HepG2 (cell line): ENCODE measurements at regions not wholly inside any gene's neighbourhood (a gene's known extent, or its start where the extent isn't known, plus 50 kb on each side); places are given as distances from the start of the nearest gene placed in this dataset.

Source experiments
- ATAC-seq: fragments of 200-7000 bp; cut with Tn5 transposase; 3 replicates; pipeline ENCODE4 v1.9.1; 2020; ENCODE audit warnings: mild to moderate bottlenecking, moderate library complexity
- BruUV-seq: library from RNA; stranded (reverse); fragments of 400-500 nt; replicated peaks from 2 replicates; lab custom pipeline; 2021; lab: Mats Ljungman, UMichigan
- CTCF ChIA-PET: fragments of 300-600 bp; formaldehyde crosslinking; extraction: SDS; loops from one replicate; lab custom pipeline; 2021; ENCODE audit warnings: low total read pairs, inconsistent platforms, low intra/inter-chr PET ratio; lab: Yijun Ruan, JAX
- POLR2A ChIA-PET: fragments of 350-600 bp; sonication (Branson Sonifier 250); formaldehyde crosslinking; loops from one replicate; lab custom pipeline; 2020; ENCODE audit warnings: antibody characterized with exemption, inconsistent platforms; lab: Yijun Ruan, JAX
- DNase-seq: peaks from one replicate; pipeline ENCODE4 v3.0.0-alpha.2; 2015; ENCODE audit warnings: low spot score
- FAIRE-seq: peaks from 3 replicates; lab custom pipeline; 2011; peaks lifted over from hg19 to GRCh38; lab: Jason Lieb, UNC
- H2AFZ ChIP-seq: one replicate; pipeline ENCODE4 v1.6.1; 2011; ENCODE audit warnings: low read length, inconsistent platforms
- H3K27ac ChIP-seq: fragments of 300-600 bp; 3 replicates; pipeline ENCODE4 v1.8.0; 2011; ENCODE audit warnings: mixed run types, mild to moderate bottlenecking, mixed read lengths, low read length, inconsistent platforms; ENCODE audit not compliant: insufficient read depth; ENCODE audit errors: extremely low read length
- H3K27me3 ChIP-seq, 2 experiments: fragments of 200-600 bp in 1 of 2; 2 replicates in 1 of 2; 3 replicates in 1 of 2; pipeline versions ENCODE4 v1.6.0 to v1.8.0; 2011; ENCODE audit warnings: low read length in 2 of 2, mild to moderate bottlenecking in 2 of 2, moderate library complexity in 2 of 2, inconsistent platforms in 1 of 2; ENCODE audit not compliant: insufficient read depth in 2 of 2, control insufficient read depth in 1 of 2
- H3K36me3 ChIP-seq, 2 experiments: fragments of 200-600 bp in 1 of 2; replicated peaks in 1 of 2; 2 replicates in 1 of 2; 3 replicates in 1 of 2; pipeline versions ENCODE4 v1.5.1 to v1.8.0; 2011; ENCODE audit warnings: low read length in 2 of 2, inconsistent platforms in 1 of 2; ENCODE audit not compliant: insufficient read depth in 2 of 2, control insufficient read depth in 1 of 2
- H3K4me1 ChIP-seq: 2 replicates; pipeline ENCODE4 v1.5.1; 2012; ENCODE audit warnings: low read length, inconsistent platforms; ENCODE audit not compliant: insufficient read depth
- H3K4me2 ChIP-seq: 2 replicates; pipeline ENCODE4 v1.6.0; 2011; ENCODE audit warnings: low read depth, low read length, inconsistent platforms
- H3K4me3 ChIP-seq, 3 experiments: fragments of 200-600 bp in 1 of 3; sonication (generic), shearing (Covaris generic) in 1 of 3; replicated peaks in 1 of 3; 2 replicates each; pipeline ENCODE4 v1.5.1; 2011 to 2016; ENCODE audit warnings: low read length in 3 of 3, inconsistent platforms in 2 of 3, low read depth in 2 of 3, mild to moderate bottlenecking in 2 of 3, control low read depth in 1 of 3, mixed read lengths in 1 of 3; ENCODE audit not compliant: insufficient read depth in 1 of 3
- H3K79me2 ChIP-seq: one replicate; pipeline ENCODE4 v1.6.1; 2011; ENCODE audit warnings: low read length, inconsistent platforms; ENCODE audit not compliant: insufficient read depth
- H3K9ac ChIP-seq: 2 replicates; pipeline ENCODE4 v1.6.0; 2011; ENCODE audit warnings: mild to moderate bottlenecking, low read depth, low read length, inconsistent platforms; ENCODE audit not compliant: insufficient read depth
- H3K9me3 ChIP-seq: 2 replicates; pipeline ENCODE4 v1.5.1; 2012; ENCODE audit warnings: mild to moderate bottlenecking, low read length
- H4K20me1 ChIP-seq: 2 replicates; pipeline ENCODE4 v1.6.0; 2011; ENCODE audit warnings: inconsistent platforms, mild to moderate bottlenecking, low read length, moderate library complexity; ENCODE audit not compliant: insufficient read depth
- CENPX ChIP-seq: sonication (generic); formaldehyde crosslinking; IDR thresholded peaks from 2 replicates; pipeline ENCODE4 v1.9.0; 2021; ENCODE audit warnings: mild to moderate bottlenecking, missing genetic modification reagents, moderate library complexity
- CSRNP2 ChIP-seq: sonication (generic); formaldehyde crosslinking; conservative IDR thresholded peaks from 2 replicates; pipeline ENCODE4 v1.8.0; 2022; ENCODE audit warnings: low read depth, missing genetic modification reagents
- CTCF ChIP-seq: sonication (generic); formaldehyde crosslinking; IDR thresholded peaks from 2 replicates; pipeline ENCODE4 v1.5.0; 2020; ENCODE audit warnings: mild to moderate bottlenecking, missing genetic modification reagents, moderate library complexity
- DDIT3 ChIP-seq: sonication (generic); formaldehyde crosslinking; IDR thresholded peaks from 2 replicates; pipeline ENCODE4 v1.4.0; 2020; ENCODE audit warnings: mild to moderate bottlenecking, missing genetic modification reagents
- ELF1 ChIP-seq: sonication (generic); formaldehyde crosslinking; IDR thresholded peaks from 2 replicates; pipeline ENCODE4 v1.4.0; 2020; ENCODE audit warnings: missing genetic modification reagents
- ESRRA ChIP-seq: sonication (generic); formaldehyde crosslinking; IDR thresholded peaks from 2 replicates; pipeline ENCODE4 v1.5.1; 2020; ENCODE audit warnings: mild to moderate bottlenecking, low read depth, missing genetic modification reagents
- HNRNPLL ChIP-seq: fragments of 200-400 bp; formaldehyde crosslinking; IDR thresholded peaks from 2 replicates; pipeline ENCODE4 v1.6.1; 2017; ENCODE audit warnings: mild to moderate bottlenecking, low read depth, low read length; ENCODE audit not compliant: poor library complexity, severe bottlenecking
- MYNN ChIP-seq: sonication (generic); formaldehyde crosslinking; IDR thresholded peaks from 2 replicates; pipeline ENCODE4 v1.4.0; 2020; ENCODE audit warnings: mild to moderate bottlenecking, low read depth, missing genetic modification reagents
- NKX3-1 ChIP-seq: sonication (generic); formaldehyde crosslinking; IDR thresholded peaks from 2 replicates; pipeline ENCODE4 v1.5.0; 2020; ENCODE audit warnings: missing genetic modification reagents
- PAF1 ChIP-seq: IDR thresholded peaks from 2 replicates; pipeline ENCODE4 v1.6.1; 2016; ENCODE audit warnings: missing genetic modification reagents, missing compliant biosample characterization
- PHF5A ChIP-seq: IDR thresholded peaks from one replicate; pipeline ENCODE4 v1.6.1; 2018; ENCODE audit warnings: low read depth, missing genetic modification reagents; ENCODE audit not compliant: unreplicated experiment
- REL ChIP-seq: sonication (generic); formaldehyde crosslinking; conservative IDR thresholded peaks from 2 replicates; pipeline ENCODE4 v1.8.0; 2022; ENCODE audit warnings: mild to moderate bottlenecking, missing genetic modification reagents, moderate library complexity
- SALL2 ChIP-seq: sonication (generic); formaldehyde crosslinking; IDR thresholded peaks from 2 replicates; pipeline ENCODE4 v1.8.1; 2023; ENCODE audit warnings: mild to moderate bottlenecking, missing genetic modification reagents, inconsistent platforms
- ZNF329 ChIP-seq: sonication (generic); formaldehyde crosslinking; IDR thresholded peaks from 2 replicates; pipeline ENCODE4 v1.9.0; 2021; ENCODE audit warnings: low read depth, mild to moderate bottlenecking, missing genetic modification reagents
- ZNF484 ChIP-seq: sonication (generic); formaldehyde crosslinking; IDR thresholded peaks from 2 replicates; pipeline ENCODE4 v1.5.1; 2020; ENCODE audit warnings: mild to moderate bottlenecking, low read depth, missing genetic modification reagents, borderline replicate concordance
- ZNF549 ChIP-seq: sonication (generic); formaldehyde crosslinking; IDR thresholded peaks from 2 replicates; pipeline ENCODE4 v1.5.0; 2020; ENCODE audit warnings: missing genetic modification reagents
- ZNF589 ChIP-seq: sonication (generic); formaldehyde crosslinking; conservative IDR thresholded peaks from 2 replicates; pipeline ENCODE4 v1.8.0; 2022; ENCODE audit warnings: mild to moderate bottlenecking, moderate library complexity, missing genetic modification reagents
- ZNF660 ChIP-seq: sonication (generic); formaldehyde crosslinking; IDR thresholded peaks from 2 replicates; pipeline ENCODE4 v1.5.1; 2020; ENCODE audit warnings: mild to moderate bottlenecking, low read depth, missing genetic modification reagents, borderline replicate concordance
- ZNF713 ChIP-seq: sonication (generic); formaldehyde crosslinking; IDR thresholded peaks from 2 replicates; pipeline ENCODE4 v1.4.0; 2020; ENCODE audit warnings: mild to moderate bottlenecking, missing genetic modification reagents
- ZSCAN5A ChIP-seq: sonication (generic); formaldehyde crosslinking; IDR thresholded peaks from 2 replicates; pipeline ENCODE4 v1.8.0; 2022; ENCODE audit warnings: mild to moderate bottlenecking, missing genetic modification reagents, borderline replicate concordance
- in situ Hi-C: cut with HindIII; loops from 2 replicates; pipeline ENCODE4 v1.10.0; 2017; ENCODE audit warnings: low pct_unique_long_range_greater_than_20kb; ENCODE audit not compliant: extremely low pct_ligation_motif_present
- intact Hi-C: fragments of 100-400 bp; cut with micrococcal nuclease; formaldehyde crosslinking; loops from one replicate; pipeline ENCODE4 v1.10.0; 2022; ENCODE audit not compliant: unreplicated experiment

- TF ChIP-seq CTCF (CRISPR knock-in tag) (no peak), ZNF660 (CRISPR knock-in tag) (no peak), ZNF329 (CRISPR knock-in tag) (no peak), PAF1 (CRISPR knock-in tag) (no peak)
These were observed 1375.4 kb upstream of the CELF4 start (continued) for GRCh38 chr18:38940863-38941531.

GRCh38 chr18:38940475-38940862 lies 1374.9 kb upstream of the CELF4 start:
- Histone ChIP-seq H3K27me3 (no peaks in the 10 kb centered on the region), H3K4me3 (no peak overlapping the region), H3K27ac (no peak overlapping the region), H3K9me3 (peaks cover 12% of the 10 kb centered on the region; the same call in 1 of the 2 replicates), H3K4me2 (no peak overlapping the region), H3K4me1 (peaks cover 8% of the 10 kb centered on the region), H4K20me1 (no peaks in the 10 kb centered on the region), H3K36me3 (no peaks in the 10 kb centered on the region), H3K79me2 (no peaks in the 10 kb centered on the region), H2AFZ (no peak overlapping the region), H3K9ac (no peak overlapping the region)
- ATAC-seq: no peak
- ChIA-PET CTCF (no interaction called here), POLR2A (no interaction called here)
- no peak for DNase-seq
- FAIRE-seq: no peak
- in situ Hi-C loops: loop anchor here (25.0 kb wide), 1 partner anchor 103 kb away; no protein-coding TSS in a partner anchor
- no TSS peak for BruUV-seq
- intact Hi-C loops: no loop called here
- TF ChIP-seq CSRNP2 (no peak), REL (CRISPR knock-in tag) (no peak), ZNF549 (no peak), ZSCAN5A (CRISPR knock-in tag) (no peak), MYNN (CRISPR knock-in tag) (no peak), ZNF589 (CRISPR knock-in tag) (no peak), HNRNPLL (no peak), ZNF484 (CRISPR knock-in tag) (no peak), DDIT3 (CRISPR knock-in tag) (no peak), SALL2 (CRISPR knock-in tag) (no peak), ZNF713 (CRISPR knock-in tag) (no peak), ESRRA (CRISPR knock-in tag) (no peak), ELF1 (CRISPR knock-in tag) (no peak), CENPX (CRISPR knock-in tag) (no peak), PHF5A (CRISPR knock-in tag) (no peak), NKX3-1 (CRISPR knock-in tag) (no peak)
